Heart right ventricle (tissue), 16 donors: ENCODE measurements at regions not wholly inside any gene's neighbourhood (a gene's known extent, or its start where the extent isn't known, plus 50 kb on each side); places are given as distances from the start of the nearest gene placed in this dataset.
"Not testable (repeated sequence)": the region's sequence is repeated elsewhere in the genome, so short reads cannot be mapped to it uniquely, and the experiment has no call there.

Experiments
- ATAC-seq, 8 donors: fragments of 200-7000 bp; cut with Tn5 transposase; one replicate each; pipeline ENCODE4 v1.9.1; 2020; ENCODE audit warnings: mild to moderate bottlenecking in 8 of 8, moderate library complexity in 8 of 8, moderate number of reproducible peaks in 1 of 8
- DNase-seq, 2 donors: peaks; one replicate each; pipeline ENCODE4 v3.0.0-alpha.2; 2020
- H3K27ac ChIP-seq, 10 donors: fragments of 200-600 bp; sonication (generic) in 2 of 10; one replicate each; pipeline versions ENCODE4 v1.5.0 to v1.8.0; 2020 to 2022; ENCODE audit warnings: mild to moderate bottlenecking in 3 of 10
- H3K27me3 ChIP-seq, 7 donors: fragments of 200-600 bp; one replicate each; pipeline ENCODE4 v1.8.0; 2021 to 2022; ENCODE audit warnings: mild to moderate bottlenecking in 2 of 7
- H3K36me3 ChIP-seq, 9 donors: fragments of 200-600 bp; sonication (generic) in 1 of 9; one replicate each; pipeline versions ENCODE4 v1.5.0 to v1.8.0; 2020 to 2022; ENCODE audit warnings: mild to moderate bottlenecking in 2 of 9
- H3K4me1 ChIP-seq, 9 donors: fragments of 200-600 bp; sonication (generic) in 1 of 9; one replicate each; pipeline versions ENCODE4 v1.5.0 to v1.8.0; 2020 to 2022; ENCODE audit warnings: mild to moderate bottlenecking in 4 of 9
- H3K4me3 ChIP-seq, 10 donors: fragments of 200-600 bp; sonication (generic) in 2 of 10; one replicate each; pipeline versions ENCODE4 v1.5.0 to v1.8.0; 2020 to 2022; ENCODE audit warnings: mild to moderate bottlenecking in 7 of 10, moderate library complexity in 2 of 10
- H3K9me3 ChIP-seq, 11 donors: fragments of 200-600 bp in 10 of 11; sonication (generic) in 2 of 11; one replicate each; pipeline versions ENCODE4 v1.5.0 to v1.8.0; 2013 to 2022; ENCODE audit warnings: mild to moderate bottlenecking in 2 of 11, control low read depth in 1 of 11, moderate library complexity in 1 of 11
- WGBS, 2 donors: extraction: QIAGEN DNeasy Blood & Tissue Kit; methylation state at CpG; one replicate each; pipeline ENCODE4 v1.1.7; 2013; ENCODE audit warnings: inconsistent platforms in 1 of 2; 5-methylcytosine and 5-hydroxymethylcytosine counted together
- intact Hi-C, 10 donors: fragments of 100-400 bp; cut with DNase I; formaldehyde crosslinking; loops; one replicate each; pipeline versions ENCODE4 v1.11.1 to v1.14.2; 2022
- TF ChIP-seq, protein P1 (sequence below), 9 donors: fragments of 200-600 bp; sonication (generic) in 2 of 9; IDR thresholded peaks; one replicate each; pipeline versions ENCODE4 v1.5.0 to v1.8.0; 2021 to 2022; ENCODE audit warnings: antibody characterized with exemption in 9 of 9, mild to moderate bottlenecking in 5 of 9, moderate library complexity in 1 of 9
- donor health status: Arrhythmogenic right ventricular cardiomyopathy.
- donor health status: ischemic (EF 13 %, LVEDD 7.1; RV severe dilation, severe dysfunction).
- donor health status: healthy with polysubstance abuse.
- donor health status: DM: no; HTN: yes; CAD: no.
- donor health status: DM: no; HTN: no; CAD: no.
- donor health status: ischemic (EF 25% LVEDD 6.9; RV normal size, moderate dysfunction).
- donor health status: ischemic (EF 25% LVEDD 5.7; RV mildly dilated, moderate dysfunction).
- donor health status: healthy.
- donor health status: DM: yes; HTN: yes; CAD: no.
- donor health status: Ischemic cardiomyopathy.
- donor health status: ischemic (EF 35%, LVEDD 5.7; RV mildly dilated, moderate dysfunction).
- donor health status: nonischemic (EF 11% LVEDD 7.7; RV severe dilation, severe dysfunction).
- donor health status: DM: yes; HTN: yes; CAD: no.
- donor health status: PGD.
- donor health status: ischemic (EF 29% LVEDD 5.4; RV normal size, mild dysfunction).
- donor health status: nonischemic (EF 23%, LVEDD 6.1; RV moderate dilation, normal function).

DNA sequence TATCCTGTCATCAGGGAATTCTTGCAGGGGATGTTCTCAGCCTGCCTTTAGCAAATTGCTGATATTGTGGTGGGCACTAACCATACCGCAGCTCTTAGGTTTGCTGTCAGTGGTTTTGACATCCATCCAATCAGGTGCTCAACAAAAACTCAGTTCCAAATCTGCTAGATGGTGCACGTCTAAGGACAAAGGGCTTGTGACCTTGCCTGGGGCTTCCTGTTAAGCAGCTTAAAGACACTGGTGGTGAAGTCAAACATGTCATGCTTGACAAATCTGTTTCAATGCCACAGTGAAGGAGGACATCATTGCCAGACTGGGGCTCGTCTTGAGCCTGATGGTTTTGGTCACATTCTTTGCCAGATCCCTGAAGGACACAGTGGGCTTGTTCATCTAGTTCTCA lies 179.8 kb upstream of the NOX3 start:
- peaks cover 0 to 11% (median 0%) of the 10 kb centered on the region in 11 donors for H3K9me3 ChIP-seq
- intact Hi-C loops: loop anchor here in 1 of 10 donors (5.0 kb wide), 1 partner anchor 962 kb away; no protein-coding TSS in a partner anchor
- H3K4me1 ChIP-seq: no peaks in the 10 kb centered on the region
- no peak for DNase-seq
- no peaks in the 10 kb centered on the region for H3K27me3 ChIP-seq
- TF ChIP-seq, protein P1, sequence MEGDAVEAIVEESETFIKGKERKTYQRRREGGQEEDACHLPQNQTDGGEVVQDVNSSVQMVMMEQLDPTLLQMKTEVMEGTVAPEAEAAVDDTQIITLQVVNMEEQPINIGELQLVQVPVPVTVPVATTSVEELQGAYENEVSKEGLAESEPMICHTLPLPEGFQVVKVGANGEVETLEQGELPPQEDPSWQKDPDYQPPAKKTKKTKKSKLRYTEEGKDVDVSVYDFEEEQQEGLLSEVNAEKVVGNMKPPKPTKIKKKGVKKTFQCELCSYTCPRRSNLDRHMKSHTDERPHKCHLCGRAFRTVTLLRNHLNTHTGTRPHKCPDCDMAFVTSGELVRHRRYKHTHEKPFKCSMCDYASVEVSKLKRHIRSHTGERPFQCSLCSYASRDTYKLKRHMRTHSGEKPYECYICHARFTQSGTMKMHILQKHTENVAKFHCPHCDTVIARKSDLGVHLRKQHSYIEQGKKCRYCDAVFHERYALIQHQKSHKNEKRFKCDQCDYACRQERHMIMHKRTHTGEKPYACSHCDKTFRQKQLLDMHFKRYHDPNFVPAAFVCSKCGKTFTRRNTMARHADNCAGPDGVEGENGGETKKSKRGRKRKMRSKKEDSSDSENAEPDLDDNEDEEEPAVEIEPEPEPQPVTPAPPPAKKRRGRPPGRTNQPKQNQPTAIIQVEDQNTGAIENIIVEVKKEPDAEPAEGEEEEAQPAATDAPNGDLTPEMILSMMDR (IDR thresholded peaks at IDR 0.05): no peak
- no peak overlapping the region for H3K27ac ChIP-seq
- no peaks in the 10 kb centered on the region for H3K36me3 ChIP-seq
- no peak for ATAC-seq
- 76 to 78% methylated on average over 3 of the region's 3 CpGs for WGBS, 2 donors
- H3K4me3 ChIP-seq: no peak overlapping the region

DNA sequence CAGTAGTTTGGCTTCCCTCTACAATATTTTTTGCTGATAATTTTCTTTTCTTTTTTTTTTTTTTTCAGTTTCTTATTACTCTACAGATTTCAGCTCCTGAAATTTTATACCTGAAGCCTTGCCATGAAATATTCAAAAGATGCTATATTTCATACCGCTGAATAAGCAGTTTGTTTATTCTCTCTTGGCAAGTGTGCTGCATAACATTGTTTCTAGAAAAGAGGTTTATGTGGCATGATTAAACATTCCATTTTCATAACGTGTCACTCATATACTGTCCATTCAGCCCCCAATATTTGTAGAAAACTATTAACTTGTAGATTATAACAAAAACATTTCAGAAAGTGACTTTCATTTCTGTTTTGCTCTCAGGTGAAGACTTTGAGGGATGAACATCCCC lies 174.4 kb upstream of the NOX3 start:
- Histone ChIP-seq H3K4me3 (no peak overlapping the region), H3K36me3 (no peaks in the 10 kb centered on the region), H3K27me3 (no peaks in the 10 kb centered on the region), H3K4me1 (no peaks in the 10 kb centered on the region), H3K27ac (no peak overlapping the region), H3K9me3 (peaks cover 0 to 11% (median 0%) of the 10 kb centered on the region in 11 donors)
- ATAC-seq: no peak
- TF ChIP-seq, protein P1 (IDR thresholded peaks at IDR 0.05): no peak
- intact Hi-C loops: no loop called here
- WGBS, 2 donors: 85 to 86% methylated on average over 2 of the region's 2 CpGs
- no peak for DNase-seq

DNA sequence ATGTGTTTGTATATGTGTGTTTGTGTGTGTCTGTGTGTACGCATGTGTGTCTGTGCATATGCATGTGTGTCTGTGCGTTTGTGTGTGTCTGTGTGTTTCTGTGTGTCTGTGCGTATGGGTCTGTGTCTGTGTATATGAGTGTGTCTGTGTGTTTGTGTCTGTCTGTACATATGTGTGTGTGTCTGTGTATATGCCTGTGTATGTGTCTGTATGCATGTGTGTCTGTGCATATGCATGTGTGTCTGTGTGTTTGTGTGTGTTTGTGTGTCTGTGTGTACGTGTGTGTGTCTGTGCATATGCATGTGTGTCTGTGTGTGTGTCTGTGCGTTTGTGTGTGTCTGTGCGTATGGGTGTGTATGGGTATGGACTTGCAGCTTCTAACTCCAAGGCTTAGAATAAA lies 174.0 kb upstream of the NOX3 start:
- WGBS, 2 donors: 66 to 77% methylated on average over 6 of the region's 6 CpGs
- DNase-seq (no peak), ATAC-seq (no peak)
- H3K27ac ChIP-seq: no peak overlapping the region
- H3K4me1 ChIP-seq: no peaks in the 10 kb centered on the region
- no peak overlapping the region for H3K4me3 ChIP-seq
- intact Hi-C loops: no loop called here
- H3K36me3 ChIP-seq: no peaks in the 10 kb centered on the region
- peaks cover 0 to 11% (median 0%) of the 10 kb centered on the region in 11 donors for H3K9me3 ChIP-seq
- TF ChIP-seq, protein P1 (IDR thresholded peaks at IDR 0.05): no peak
- H3K27me3 ChIP-seq: no peaks in the 10 kb centered on the region

DNA sequence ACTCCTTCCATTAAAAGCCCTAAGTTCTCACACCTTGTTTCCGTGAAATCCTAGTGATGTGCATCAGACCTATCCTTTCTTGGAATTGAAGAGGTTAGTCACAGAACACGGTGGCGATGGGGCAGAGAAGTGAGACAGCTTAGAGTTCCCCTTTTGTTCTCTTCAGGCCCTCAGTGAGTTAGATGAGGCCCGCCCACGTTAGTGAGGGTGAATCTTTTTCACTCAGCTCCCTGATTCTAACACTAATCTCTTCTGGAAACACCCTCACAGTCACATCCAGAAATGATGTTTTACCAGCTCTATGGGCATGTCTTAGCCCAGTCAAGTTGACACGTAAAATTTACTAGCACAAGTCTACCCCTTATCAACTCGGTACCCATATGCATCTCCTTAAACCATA lies 172.7 kb upstream of the NOX3 start:
- TF ChIP-seq, protein P1 (IDR thresholded peaks at IDR 0.05): no peak
- no peaks in the 10 kb centered on the region for H3K27me3 ChIP-seq
- intact Hi-C loops: no loop called here
- no peak overlapping the region for H3K4me3 ChIP-seq
- no peak for DNase-seq
- H3K27ac ChIP-seq: no peak overlapping the region
- 82 to 85% methylated on average over 7 of the region's 7 CpGs for WGBS, 2 donors
- H3K36me3 ChIP-seq: no peaks in the 10 kb centered on the region
- no peak for ATAC-seq
- peaks cover 0 to 11% (median 0%) of the 10 kb centered on the region in 11 donors for H3K9me3 ChIP-seq
- H3K4me1 ChIP-seq: no peaks in the 10 kb centered on the region

DNA sequence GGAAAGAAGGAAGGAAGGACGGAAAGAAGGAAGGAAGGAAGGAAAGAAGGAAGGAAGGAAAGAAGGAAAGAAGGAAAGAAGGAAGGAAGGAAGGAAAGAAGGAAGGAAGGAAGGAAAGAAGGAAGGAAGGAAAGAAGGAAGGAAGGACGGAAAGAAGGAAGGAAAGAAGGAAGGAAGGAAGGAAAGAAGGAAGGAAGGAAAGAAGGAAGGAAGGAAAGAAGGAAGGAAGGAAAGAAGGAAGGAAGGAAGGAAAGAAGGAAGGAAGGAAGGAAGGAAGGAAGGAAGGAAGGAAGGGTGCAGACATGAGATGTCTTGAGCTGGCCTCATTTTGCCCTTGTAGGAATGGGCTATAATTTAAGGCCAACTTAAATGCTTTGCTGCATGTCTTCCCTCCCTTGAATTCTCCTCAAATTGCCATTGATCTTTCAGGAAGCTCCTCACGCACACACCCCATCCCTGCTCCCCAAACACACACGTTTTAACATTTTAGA lies 172.1 kb upstream of the NOX3 start:
- H3K27ac ChIP-seq, H3K4me3 ChIP-seq, H3K27me3 ChIP-seq, ATAC-seq, intact Hi-C loops, H3K36me3 ChIP-seq, DNase-seq, H3K4me1 ChIP-seq: not testable (repeated sequence)
- peaks cover 0 to 11% (median 0%) of the 10 kb centered on the region in 11 donors for H3K9me3 ChIP-seq
- WGBS, 2 donors: 71 to 73% methylated on average over 4 of the region's 4 CpGs
